ENCODE measurements at regions not wholly inside any gene's neighbourhood (a gene's known extent, or its start where the extent isn't known, plus 50 kb on each side); places are given as distances from the start of the nearest gene placed in this dataset.

GRCh38 chrX:145735036-145735435 is 82.6 kb upstream of the SLITRK2 start:
- TF ChIP-seq CTCF (IDR thresholded peaks at IDR 0.05) (no peak), POLR2A (IDR thresholded peaks at IDR 0.05) (no peak)

Data from Peyer's patch (tissue), 4 donors.